GM19324 (cell line): ENCODE measurements at regions not wholly inside any gene's neighbourhood (a gene's known extent, or its start where the extent isn't known, plus 50 kb on each side); places are given as distances from the start of the nearest gene placed in this dataset.
"Not testable (repeated sequence)": the region's sequence is repeated elsewhere in the genome, so short reads cannot be mapped to it uniquely, and the experiment has no call there.

Source experiments
- ATAC-seq: cut with Tn5 transposase; IDR thresholded peaks from one replicate; pipeline ENCODE4 v1.9.1; 2021; ENCODE audit warnings: mild to moderate bottlenecking, moderate library complexity; ENCODE audit not compliant: unreplicated experiment, low FRiP score

GRCh38 chr12:17025424-17025823, 419.5 kb upstream of the LMO3 start:
- not testable (repeated sequence) for ATAC-seq

GRCh38 chr12:17020765-17021164, 414.8 kb upstream of the LMO3 start:
- ATAC-seq: no peak

DNA sequence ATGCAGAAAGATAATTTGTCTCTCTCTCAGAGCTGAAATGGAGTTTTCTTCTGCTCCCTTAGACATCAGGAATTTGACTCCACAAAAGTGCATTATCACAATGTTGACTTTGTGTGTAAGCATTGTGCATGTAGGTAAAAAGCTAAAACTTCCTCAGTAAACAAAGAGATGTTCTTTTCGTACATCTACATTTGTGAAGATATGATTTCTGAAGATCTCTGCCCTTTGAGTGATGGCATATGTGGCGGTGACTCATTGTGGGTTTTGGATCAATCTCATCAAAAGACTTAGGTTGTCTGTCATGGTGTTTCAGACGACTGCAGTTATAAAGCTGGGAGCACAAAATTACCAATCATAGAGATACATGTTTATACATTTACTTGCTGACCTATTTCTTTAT, 411.4 kb upstream of the LMO3 start:
- ATAC-seq: no peak

GRCh38 chr12:17016116-17016864, 410.3 kb upstream of the LMO3 start:
- no peak for ATAC-seq

DNA sequence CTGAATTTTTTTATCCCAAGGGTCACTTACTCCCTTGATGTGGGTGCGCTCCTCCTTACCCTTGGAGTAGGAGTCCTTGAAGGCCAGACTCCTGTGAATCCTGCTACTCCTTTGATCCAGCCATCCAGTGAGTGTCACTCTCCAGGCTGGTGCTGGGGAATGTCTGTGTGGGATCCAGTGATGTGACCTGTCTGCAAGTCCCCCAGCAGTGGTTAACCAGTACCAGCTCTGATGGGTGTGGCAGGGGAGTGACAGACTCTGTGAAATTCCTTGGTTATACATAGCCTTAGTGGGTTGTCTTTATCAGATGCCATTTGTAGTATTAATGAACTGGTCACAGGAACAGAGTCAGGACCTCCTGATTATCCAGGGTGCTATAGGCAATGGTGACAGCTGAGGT, 409.5 kb upstream of the LMO3 start:
- ATAC-seq: no peak

- ATAC-seq: not testable (repeated sequence)
Observed at GRCh38 chr12:17007442-17008040, 401.6 kb upstream of the LMO3 start.

- ATAC-seq: not testable (repeated sequence)
Observed at GRCh38 chr12:16998538-16998937, 392.6 kb upstream of the LMO3 start.

DNA sequence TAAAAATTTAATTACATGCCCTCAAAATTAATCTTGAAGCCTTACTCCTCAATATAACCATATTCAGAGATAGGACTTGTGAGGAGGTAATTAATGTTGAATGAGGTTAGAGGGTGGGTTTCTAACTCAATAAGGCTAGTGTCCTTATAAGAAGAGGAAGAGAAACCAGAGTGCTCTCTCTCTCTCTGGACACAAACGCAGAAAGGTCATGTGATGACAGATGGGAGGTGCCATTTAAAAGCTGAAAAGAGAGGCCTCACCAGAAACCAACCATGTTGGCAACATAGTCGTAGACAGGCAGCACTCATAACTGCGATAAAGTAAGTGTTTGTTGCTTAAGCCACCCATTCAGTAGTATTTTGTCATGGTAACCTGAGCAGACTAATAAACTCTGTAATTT, 378.5 kb upstream of the LMO3 start:
- ATAC-seq: no peak

GRCh38 chr12:16972923-16973770, 367.2 kb upstream of the LMO3 start:
- ATAC-seq: no peak

- ATAC-seq: no peak
Observed at GRCh38 chr12:16962889-16963288, 356.9 kb upstream of the LMO3 start.

DNA sequence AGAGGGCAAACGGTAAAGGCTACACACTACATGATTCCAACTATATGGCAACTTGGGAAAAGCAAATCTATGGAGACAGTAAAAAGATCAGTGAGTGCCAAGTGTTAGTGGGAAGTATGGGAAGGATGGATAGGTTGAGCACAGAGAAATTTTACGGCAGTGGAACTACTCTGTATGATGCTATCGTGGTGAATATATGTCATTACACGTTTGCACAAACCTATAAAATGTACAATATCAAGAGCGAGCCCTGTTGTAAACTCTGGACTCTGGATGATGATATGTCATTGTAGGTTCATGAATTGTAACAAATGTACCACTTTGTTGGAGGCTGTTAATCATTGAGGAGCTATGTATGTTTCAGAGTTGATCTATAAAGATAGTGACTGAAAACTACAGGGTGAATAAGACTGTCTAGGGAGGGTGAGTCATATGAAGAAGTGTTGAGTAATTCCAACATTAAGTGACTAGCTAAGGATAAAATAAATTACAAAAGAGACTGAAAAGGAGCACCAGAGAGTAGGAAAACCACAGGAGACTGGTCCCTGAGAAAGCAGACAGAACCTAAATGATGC, 349.2 kb upstream of the LMO3 start:
- peak; percentile 55 for ATAC-seq

GRCh38 chr12:16949871-16950667, 344.1 kb upstream of the LMO3 start:
- no peak for ATAC-seq

- no peak for ATAC-seq
Observed at GRCh38 chr12:16949371-16949770, 343.4 kb upstream of the LMO3 start.

- ATAC-seq: no peak
Observed at GRCh38 chr12:16946704-16947103, 340.7 kb upstream of the LMO3 start.

- ATAC-seq: peak; percentile 70
Observed at GRCh38 chr12:16939871-16940306, 333.9 kb upstream of the LMO3 start.

GRCh38 chr12:16927259-16927658, 321.3 kb upstream of the LMO3 start:
- no peak for ATAC-seq

- ATAC-seq: no peak
Observed at GRCh38 chr12:16920451-16920850, 314.5 kb upstream of the LMO3 start.

DNA sequence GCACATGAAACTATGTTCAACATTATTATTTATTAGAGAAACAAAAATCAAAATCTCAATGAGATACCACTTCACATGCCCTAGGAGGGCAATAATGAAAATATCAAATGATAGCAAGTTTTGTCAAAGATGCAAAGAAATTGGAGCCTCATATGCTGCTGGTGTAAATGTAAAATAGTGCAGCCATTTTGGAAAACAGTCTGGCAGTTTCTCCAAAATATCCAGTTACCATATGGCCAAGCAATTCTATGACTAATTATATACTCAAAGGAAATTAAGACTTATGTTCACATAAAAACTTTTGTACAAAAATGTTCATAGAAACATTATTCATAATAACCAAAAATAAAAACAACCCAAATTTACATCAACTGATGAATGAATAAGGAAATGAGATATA, 313.6 kb upstream of the LMO3 start:
- ATAC-seq: no peak

DNA sequence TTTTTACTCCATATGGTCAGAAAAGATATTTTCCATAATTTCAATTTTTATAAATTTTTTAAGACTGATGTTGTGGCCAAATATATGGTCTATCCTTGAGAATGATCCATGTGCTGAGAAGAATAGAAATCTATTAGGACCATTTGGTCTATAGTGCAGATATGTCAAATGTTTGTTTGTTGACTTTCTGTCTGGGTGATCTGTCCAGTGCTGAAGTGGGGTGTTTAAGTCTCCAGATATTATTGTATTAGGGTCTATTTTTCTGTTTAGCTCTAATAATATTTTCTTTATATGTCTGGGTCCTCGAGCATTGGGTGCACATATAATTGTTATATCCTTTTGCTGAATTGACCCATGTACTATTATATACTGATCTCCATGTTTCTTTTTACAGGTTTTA, 308.9 kb upstream of the LMO3 start:
- no peak for ATAC-seq

DNA sequence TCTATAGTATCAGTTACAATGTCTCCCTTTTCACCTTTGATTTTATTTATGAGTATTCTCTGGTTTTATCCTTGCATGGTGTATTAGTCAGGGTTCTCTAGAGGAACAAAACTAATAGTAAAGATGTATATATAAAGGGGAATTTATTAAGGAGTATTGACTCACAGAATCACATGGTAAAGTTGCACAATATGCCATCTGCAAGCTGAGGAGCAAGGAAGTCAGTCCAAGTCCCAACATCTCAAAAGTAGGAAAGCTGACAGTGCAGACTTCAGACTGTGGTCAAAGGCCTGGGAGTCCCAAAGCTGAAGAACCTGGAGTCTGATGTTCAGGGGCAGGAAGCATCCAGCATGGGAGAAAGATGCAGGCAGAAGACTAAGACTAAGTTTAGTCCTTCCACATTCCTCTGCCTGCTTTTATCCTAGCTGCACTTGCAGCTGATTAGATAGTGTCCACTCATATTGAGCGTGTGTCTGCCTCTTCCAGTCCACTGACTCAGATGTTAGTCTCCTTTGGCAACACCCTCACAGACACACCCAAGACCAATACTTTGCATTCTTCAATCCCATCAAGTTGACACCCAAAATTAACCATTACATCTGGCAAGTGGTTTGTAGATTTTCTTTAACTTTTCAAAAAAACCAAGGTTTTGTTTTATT, 308.0 kb upstream of the LMO3 start:
- ATAC-seq: no peak
